Natural killer cell treated with Interleukin-12 subunit alpha and Interleukin-12 subunit beta and Interleukin-15 and Interleukin-18, amount 100 ng/mL, for 72 hours (primary cell): ENCODE measurements at regions not wholly inside any gene's neighbourhood (a gene's known extent, or its start where the extent isn't known, plus 50 kb on each side); places are given as distances from the start of the nearest gene placed in this dataset.

Experiments used
- ATAC-seq, 2 donors: fragments of 150-1000 bp; cut with Tn5 transposase in 1 of 2; sonication (Bioruptor Pico), chemical (Tn5 transposase) in 1 of 2; 2 replicates each; pipeline ENCODE4 v1.10.0; 2021
- DNase-seq: peaks from one replicate; pipeline ENCODE4 v3.0.0; 2022; ENCODE audit warnings: low spot score
- H3K27ac Mint-ChIP-seq, 2 donors: 1 replicate in 1 of 2; 2 replicates in 1 of 2; pipeline ENCODE4 v1.8.0; 2022; ENCODE audit warnings: mixed read lengths in 2 of 2, mild to moderate bottlenecking in 1 of 2, moderate library complexity in 1 of 2
- H3K27me3 Mint-ChIP-seq, 2 donors: 1 replicate in 1 of 2; 2 replicates in 1 of 2; pipeline ENCODE4 v1.8.0; 2022; ENCODE audit warnings: mixed read lengths in 2 of 2
- H3K36me3 Mint-ChIP-seq: one replicate; pipeline ENCODE4 v1.8.0; 2022; ENCODE audit warnings: mixed read lengths
- H3K4me1 Mint-ChIP-seq, 2 donors: 1 replicate in 1 of 2; 2 replicates in 1 of 2; pipeline ENCODE4 v1.8.0; 2022; ENCODE audit warnings: low read depth in 2 of 2, mixed read lengths in 2 of 2, mild to moderate bottlenecking in 1 of 2
- H3K4me3 Mint-ChIP-seq: one replicate; pipeline ENCODE4 v1.8.0; 2022; ENCODE audit warnings: mixed read lengths
- H3K9me3 Mint-ChIP-seq: 2 replicates; pipeline ENCODE4 v1.8.0; 2022; ENCODE audit warnings: mixed read lengths

- Mint-ChIP-seq H3K27ac (no peak overlapping the region), H3K4me3 (no peak overlapping the region), H3K9me3 (peaks cover 10% of the 10 kb centered on the region), H3K36me3 (no peaks in the 10 kb centered on the region), H3K27me3 (peaks cover 0 to 6% of the 10 kb centered on the region in 2 donors), H3K4me1 (no peaks in the 10 kb centered on the region)
- DNase-seq (no peak), ATAC-seq (no peak)
Measured at GRCh38 chr10:1886039-1886438, 148.7 kb upstream of the ADARB2 start.

GRCh38 chr10:1882728-1883127 is 145.4 kb upstream of the ADARB2 start:
- no peak for ATAC-seq
- H3K9me3 Mint-ChIP-seq = peaks cover 7% of the 10 kb centered on the region
- no peak overlapping the region for H3K4me3 Mint-ChIP-seq
- H3K4me1 Mint-ChIP-seq = no peaks in the 10 kb centered on the region
- peaks cover 6% of the 10 kb centered on the region in 2 donors for H3K27me3 Mint-ChIP-seq
- H3K27ac Mint-ChIP-seq = no peak overlapping the region
- no peaks in the 10 kb centered on the region for H3K36me3 Mint-ChIP-seq
- DNase-seq = no peak

- peaks cover 6% of the 10 kb centered on the region in 2 donors for H3K27me3 Mint-ChIP-seq
- DNase-seq (no peak), ATAC-seq (peak in 1 of 2 donors; percentile 36)
- H3K36me3 Mint-ChIP-seq = no peaks in the 10 kb centered on the region
- H3K9me3 Mint-ChIP-seq = peaks cover 7% of the 10 kb centered on the region
- H3K27ac Mint-ChIP-seq = no peak overlapping the region
- H3K4me3 Mint-ChIP-seq = no peak overlapping the region
- H3K4me1 Mint-ChIP-seq = no peaks in the 10 kb centered on the region
Measured at GRCh38 chr10:1882180-1882579, 144.9 kb upstream of the ADARB2 start.

- DNase-seq (no peak), ATAC-seq (no peak)
- peaks cover 7% of the 10 kb centered on the region for H3K9me3 Mint-ChIP-seq
- no peaks in the 10 kb centered on the region for H3K4me1 Mint-ChIP-seq
- H3K36me3 Mint-ChIP-seq = no peaks in the 10 kb centered on the region
- no peak overlapping the region for H3K4me3 Mint-ChIP-seq
- H3K27ac Mint-ChIP-seq = no peak overlapping the region
- H3K27me3 Mint-ChIP-seq = peaks cover 6% of the 10 kb centered on the region in 2 donors
Measured at GRCh38 chr10:1881636-1882035, 144.3 kb upstream of the ADARB2 start.

GRCh38 chr10:1874533-1874932 is 137.2 kb upstream of the ADARB2 start:
- ATAC-seq = no peak
- no peaks in the 10 kb centered on the region for H3K4me1 Mint-ChIP-seq
- no peak overlapping the region for H3K4me3 Mint-ChIP-seq
- no peak for DNase-seq
- no peak overlapping the region for H3K27ac Mint-ChIP-seq
- peaks cover 7 to 10% of the 10 kb centered on the region in 2 donors for H3K27me3 Mint-ChIP-seq
- no peaks in the 10 kb centered on the region for H3K9me3 Mint-ChIP-seq
- H3K36me3 Mint-ChIP-seq = no peaks in the 10 kb centered on the region

GRCh38 chr10:1873661-1874315 is 136.5 kb upstream of the ADARB2 start:
- Mint-ChIP-seq H3K27ac (no peak overlapping the region), H3K4me1 (no peaks in the 10 kb centered on the region), H3K4me3 (no peak overlapping the region), H3K9me3 (no peaks in the 10 kb centered on the region), H3K27me3 (peaks cover 7 to 10% of the 10 kb centered on the region in 2 donors), H3K36me3 (no peaks in the 10 kb centered on the region)
- DNase-seq (no peak), ATAC-seq (no peak)

GRCh38 chr10:1872151-1872726 is 134.9 kb upstream of the ADARB2 start:
- Mint-ChIP-seq H3K27me3 (peaks cover 4 to 16% of the 10 kb centered on the region in 2 donors), H3K9me3 (no peaks in the 10 kb centered on the region), H3K27ac (no peak overlapping the region), H3K4me1 (no peaks in the 10 kb centered on the region), H3K36me3 (no peaks in the 10 kb centered on the region), H3K4me3 (no peak overlapping the region)
- DNase-seq = no peak
- no peak for ATAC-seq

- ATAC-seq (peak; percentile 25 to 50), DNase-seq (no peak)
- Mint-ChIP-seq H3K4me1 (no peaks in the 10 kb centered on the region), H3K4me3 (no peak overlapping the region), H3K36me3 (no peaks in the 10 kb centered on the region), H3K27me3 (peaks cover 4 to 26% of the 10 kb centered on the region in 2 donors), H3K27ac (no peak overlapping the region), H3K9me3 (no peaks in the 10 kb centered on the region)
Measured at GRCh38 chr10:1870491-1870890, 133.2 kb upstream of the ADARB2 start.

GRCh38 chr10:1869861-1870260 is 132.5 kb upstream of the ADARB2 start:
- Mint-ChIP-seq H3K36me3 (no peaks in the 10 kb centered on the region), H3K27me3 (peaks cover 4 to 26% of the 10 kb centered on the region in 2 donors), H3K4me1 (no peaks in the 10 kb centered on the region), H3K27ac (no peak overlapping the region), H3K4me3 (no peak overlapping the region), H3K9me3 (no peaks in the 10 kb centered on the region)
- ATAC-seq (no peak), DNase-seq (no peak)

GRCh38 chr10:1860351-1860750 is 123.0 kb upstream of the ADARB2 start:
- Mint-ChIP-seq H3K36me3 (no peaks in the 10 kb centered on the region), H3K27me3 (peaks cover 0 to 9% of the 10 kb centered on the region in 2 donors), H3K4me1 (no peaks in the 10 kb centered on the region), H3K4me3 (no peak overlapping the region), H3K9me3 (peaks cover 4% of the 10 kb centered on the region), H3K27ac (no peak overlapping the region)
- ATAC-seq (no peak), DNase-seq (no peak)

- H3K27me3 Mint-ChIP-seq = peaks cover 0 to 9% of the 10 kb centered on the region in 2 donors
- H3K4me3 Mint-ChIP-seq = no peak overlapping the region
- H3K4me1 Mint-ChIP-seq = no peaks in the 10 kb centered on the region
- H3K9me3 Mint-ChIP-seq = peaks cover 2% of the 10 kb centered on the region
- H3K36me3 Mint-ChIP-seq = no peaks in the 10 kb centered on the region
- no peak overlapping the region for H3K27ac Mint-ChIP-seq
- ATAC-seq (no peak), DNase-seq (no peak)
Measured at GRCh38 chr10:1858547-1858946, 121.2 kb upstream of the ADARB2 start.

- peaks cover 0 to 9% of the 10 kb centered on the region in 2 donors for H3K27me3 Mint-ChIP-seq
- H3K27ac Mint-ChIP-seq = no peak overlapping the region
- no peaks in the 10 kb centered on the region for H3K9me3 Mint-ChIP-seq
- H3K4me3 Mint-ChIP-seq = no peak overlapping the region
- ATAC-seq (no peak), DNase-seq (no peak)
- no peaks in the 10 kb centered on the region for H3K36me3 Mint-ChIP-seq
- no peaks in the 10 kb centered on the region for H3K4me1 Mint-ChIP-seq
Measured at GRCh38 chr10:1858048-1858447, 120.7 kb upstream of the ADARB2 start.

- no peak for DNase-seq
- H3K27me3 Mint-ChIP-seq = peaks cover 0 to 9% of the 10 kb centered on the region in 2 donors
- no peaks in the 10 kb centered on the region for H3K36me3 Mint-ChIP-seq
- H3K4me3 Mint-ChIP-seq = no peak overlapping the region
- no peak for ATAC-seq
- no peaks in the 10 kb centered on the region for H3K9me3 Mint-ChIP-seq
- no peaks in the 10 kb centered on the region for H3K4me1 Mint-ChIP-seq
- H3K27ac Mint-ChIP-seq = no peak overlapping the region
Measured at GRCh38 chr10:1855911-1856310, 118.6 kb upstream of the ADARB2 start.

- H3K27me3 Mint-ChIP-seq = no peaks in the 10 kb centered on the region
- no peaks in the 10 kb centered on the region for H3K9me3 Mint-ChIP-seq
- H3K4me3 Mint-ChIP-seq = no peak overlapping the region
- H3K4me1 Mint-ChIP-seq = no peaks in the 10 kb centered on the region
- H3K27ac Mint-ChIP-seq = no peak overlapping the region
- no peak for DNase-seq
- ATAC-seq = no peak
- no peaks in the 10 kb centered on the region for H3K36me3 Mint-ChIP-seq
Measured at GRCh38 chr10:1854271-1854670, 116.9 kb upstream of the ADARB2 start.

GRCh38 chr10:1853801-1854200 is 116.5 kb upstream of the ADARB2 start:
- no peaks in the 10 kb centered on the region for H3K4me1 Mint-ChIP-seq
- DNase-seq = no peak
- H3K27ac Mint-ChIP-seq = no peak overlapping the region
- H3K9me3 Mint-ChIP-seq = no peaks in the 10 kb centered on the region
- no peaks in the 10 kb centered on the region for H3K36me3 Mint-ChIP-seq
- H3K4me3 Mint-ChIP-seq = no peak overlapping the region
- H3K27me3 Mint-ChIP-seq = no peaks in the 10 kb centered on the region
- no peak for ATAC-seq
